GM15510 (cell line): ENCODE measurements at regions not wholly inside any gene's neighbourhood (a gene's known extent, or its start where the extent isn't known, plus 50 kb on each side); places are given as distances from the start of the nearest gene placed in this dataset.

Source experiments
- POLR2A ChIP-seq: IDR thresholded peaks from 3 replicates; pipeline ENCODE4 v1.6.1; 2011; ENCODE audit warnings: borderline replicate concordance; ENCODE audit not compliant: insufficient read length; ENCODE audit errors: extremely low read depth

DNA sequence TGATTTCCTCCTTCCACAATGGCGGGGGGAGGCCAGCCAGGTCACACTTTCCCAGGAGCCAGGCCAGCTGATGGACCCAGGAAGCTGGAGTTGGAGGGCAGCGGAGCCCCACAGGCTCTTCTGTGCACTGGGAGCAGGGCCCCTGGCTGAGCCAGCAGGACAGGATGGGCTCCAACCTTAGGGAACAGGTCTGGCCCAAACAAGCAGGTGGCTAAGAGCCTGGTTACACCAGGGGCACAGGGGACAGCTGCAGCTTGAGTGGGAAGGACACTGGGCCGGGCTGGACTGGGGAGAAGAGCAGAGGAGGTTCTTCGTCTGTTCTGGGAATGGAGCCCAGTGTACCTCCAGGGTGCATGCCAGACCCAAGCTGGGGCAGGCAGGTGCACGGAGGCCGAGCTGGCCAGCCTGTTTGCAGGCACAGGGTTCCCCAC, 102.3 kb downstream of the DLL1 start:
- TF ChIP-seq POLR2A: no peak

DNA sequence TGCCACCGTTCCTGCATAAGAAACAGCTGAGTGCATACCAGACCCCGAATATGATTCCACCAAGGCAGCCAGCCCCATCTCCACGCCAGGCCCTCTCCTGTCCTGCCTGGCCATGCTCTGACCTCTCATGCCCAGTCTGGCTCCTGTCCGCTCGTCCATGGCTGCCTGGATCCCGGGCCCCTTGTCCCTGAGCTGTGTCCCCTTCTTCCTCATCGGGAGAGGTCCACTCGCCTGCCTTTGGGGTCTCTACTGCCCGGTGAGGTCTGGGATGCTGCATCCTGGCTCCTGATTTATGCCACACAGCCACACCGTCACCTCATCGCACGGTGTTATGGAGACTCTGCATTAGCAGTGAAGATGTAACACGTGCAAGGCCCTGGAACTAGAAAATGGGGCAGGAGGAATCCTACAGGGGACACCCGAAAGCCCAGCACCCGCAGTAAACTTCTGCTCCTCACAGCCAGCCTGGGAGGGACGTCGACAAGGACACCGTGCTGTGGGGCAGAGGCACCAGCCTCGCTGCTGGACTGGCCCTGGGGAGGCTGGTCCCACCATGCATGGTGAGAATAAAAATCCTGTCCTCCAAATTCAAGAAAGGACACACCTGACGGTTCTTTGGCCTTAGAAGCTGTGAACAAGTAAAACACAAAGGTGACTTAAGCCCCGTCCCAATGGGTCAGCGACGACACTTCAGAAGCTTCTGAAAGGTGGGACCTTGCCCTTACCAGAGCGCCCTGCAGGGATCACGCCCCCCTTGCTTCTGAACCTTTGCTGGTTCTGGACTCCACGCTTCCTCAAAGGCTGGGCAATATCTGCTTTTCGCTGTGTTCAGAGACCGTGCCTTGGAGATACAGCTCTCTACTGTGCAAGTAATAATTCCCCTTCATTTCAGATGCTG, 103.0 kb downstream of the DLL1 start:
- no peak for TF ChIP-seq POLR2A

DNA sequence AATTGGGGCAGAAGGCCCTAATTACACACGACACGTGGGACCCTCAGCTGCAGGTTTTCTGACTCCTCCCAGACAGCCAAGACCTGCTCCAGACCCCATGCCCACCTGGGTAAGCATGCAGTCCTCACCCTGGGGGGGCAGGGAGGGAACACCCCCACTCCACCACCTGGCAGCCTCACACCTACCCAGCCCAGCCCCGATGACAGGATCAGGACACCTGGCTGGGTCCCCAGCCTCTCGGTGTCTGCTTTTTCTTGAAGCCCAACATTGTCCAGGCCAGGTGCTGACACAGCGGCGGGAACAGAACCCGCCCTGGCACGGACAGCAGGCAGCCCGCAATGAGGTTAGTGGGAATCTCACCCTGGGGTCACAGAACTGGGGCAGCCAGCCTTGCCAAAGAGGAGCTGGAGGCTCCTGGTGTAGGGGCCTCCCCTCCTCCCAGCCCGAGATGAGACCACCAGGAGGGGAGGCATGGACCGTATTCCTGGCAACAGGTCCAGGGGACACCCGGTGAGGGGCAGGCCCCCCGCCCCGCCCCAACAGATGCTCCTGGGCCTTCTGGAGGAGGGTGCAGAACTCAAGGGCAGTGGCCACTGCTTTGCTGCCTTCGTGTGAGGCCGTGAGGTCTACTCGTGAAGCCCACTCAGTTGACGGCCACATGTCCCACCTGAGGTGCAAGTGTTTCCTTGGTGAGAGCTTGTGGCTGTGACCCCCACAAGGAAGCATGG, 103.8 kb downstream of the DLL1 start:
- no peak for TF ChIP-seq POLR2A

DNA sequence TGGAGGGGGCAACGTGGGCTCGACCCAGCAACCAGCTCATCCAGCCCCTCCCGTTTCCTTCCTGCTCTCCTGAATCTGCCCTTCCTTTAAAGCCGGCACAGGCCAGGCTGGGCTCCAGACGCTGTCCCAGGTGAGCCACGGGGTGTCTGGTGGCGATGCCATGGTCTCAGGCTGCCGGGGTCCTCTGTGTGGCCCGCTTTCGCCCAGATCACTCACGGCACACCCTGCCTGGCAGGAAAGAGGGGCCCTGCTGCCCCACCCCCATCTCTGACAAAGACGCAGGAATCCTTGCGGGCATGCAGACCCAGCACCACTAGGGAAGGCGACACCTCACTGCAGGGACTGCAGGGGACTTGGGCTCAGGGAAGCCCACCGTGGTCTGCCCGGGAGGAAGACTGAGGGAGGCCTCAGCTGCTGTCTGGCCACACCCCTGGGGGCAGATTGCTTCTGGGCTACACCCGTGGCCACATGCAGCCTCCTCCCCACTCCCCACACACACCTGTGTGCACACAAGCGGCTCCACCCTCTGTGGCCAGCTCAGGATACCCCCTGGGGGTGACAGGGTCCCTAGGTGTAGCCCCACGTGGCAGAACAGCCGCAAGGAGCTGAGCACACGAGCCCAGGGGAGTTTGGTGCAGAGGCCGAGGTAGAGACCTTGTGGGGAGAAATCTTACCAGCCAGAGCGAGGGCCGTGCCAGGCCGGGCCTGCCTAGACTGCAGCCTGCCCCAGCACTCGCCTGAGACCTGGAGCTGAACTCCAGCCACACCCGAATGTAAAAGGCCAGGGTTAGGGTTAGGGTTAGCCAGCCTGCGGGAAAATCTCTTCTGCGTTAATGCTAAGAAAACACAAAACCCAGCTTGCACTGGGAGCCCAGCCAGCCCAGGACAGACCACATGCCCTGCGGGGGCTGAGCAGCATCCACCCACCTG, 104.6 kb downstream of the DLL1 start:
- TF ChIP-seq POLR2A: no peak

DNA sequence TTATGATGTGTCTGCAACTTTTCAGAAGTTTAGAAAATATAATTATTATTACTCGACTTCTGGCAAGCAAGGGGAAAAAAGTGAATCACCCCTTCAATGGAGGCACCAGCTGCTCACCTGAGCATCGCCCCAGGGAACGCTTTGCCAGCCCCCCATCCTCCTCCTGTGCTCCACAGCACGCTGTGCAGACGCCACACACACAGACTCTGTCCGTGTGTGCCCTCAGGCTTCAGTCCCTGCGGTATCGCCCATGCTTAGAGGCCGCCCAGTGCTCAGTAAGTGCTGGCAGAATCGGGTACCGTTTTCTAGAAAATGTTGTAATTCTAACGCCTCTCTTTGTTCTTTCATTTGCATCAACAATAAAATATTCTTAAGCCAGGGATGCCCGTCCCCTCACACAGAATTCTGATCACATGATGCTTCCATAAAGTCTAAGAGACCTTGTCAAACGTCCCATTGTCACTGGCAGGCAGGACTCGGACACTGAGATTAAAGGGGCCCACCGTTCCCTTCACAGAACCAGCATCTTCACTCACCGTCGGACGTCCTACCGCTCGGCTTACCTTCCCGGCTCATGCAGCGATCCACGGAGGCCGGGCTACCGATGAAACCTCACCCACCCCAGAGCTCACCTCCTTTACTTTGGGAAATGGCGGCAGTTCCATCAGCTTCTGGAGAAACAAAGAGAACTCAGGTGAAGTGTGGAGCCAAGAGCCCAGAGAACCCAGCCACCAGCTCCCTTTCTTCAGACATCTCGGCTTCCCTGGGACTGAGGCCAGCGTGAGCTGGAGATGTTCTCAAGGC, 105.5 kb downstream of the DLL1 start:
- TF ChIP-seq POLR2A: no peak

DNA sequence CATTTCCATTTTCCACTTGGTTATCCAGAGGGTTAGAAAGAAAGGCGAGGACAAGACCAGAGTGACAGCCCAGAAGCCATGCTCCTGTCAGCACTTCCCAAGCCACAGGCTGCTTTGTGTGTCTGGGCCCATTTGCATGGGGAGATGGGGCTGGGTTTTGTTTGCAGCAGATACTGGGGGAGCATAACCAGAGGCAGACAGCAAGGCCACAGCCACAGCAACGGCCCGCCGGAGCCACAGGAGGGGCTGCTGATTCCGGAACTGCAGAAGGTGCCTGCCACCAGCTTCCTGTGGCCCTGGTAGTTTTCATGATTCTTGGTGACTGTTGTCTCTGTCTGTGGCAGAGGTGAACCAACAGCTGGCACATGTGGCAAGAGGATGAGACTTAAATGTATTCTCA, 106.6 kb downstream of the DLL1 start:
- no peak for TF ChIP-seq POLR2A

DNA sequence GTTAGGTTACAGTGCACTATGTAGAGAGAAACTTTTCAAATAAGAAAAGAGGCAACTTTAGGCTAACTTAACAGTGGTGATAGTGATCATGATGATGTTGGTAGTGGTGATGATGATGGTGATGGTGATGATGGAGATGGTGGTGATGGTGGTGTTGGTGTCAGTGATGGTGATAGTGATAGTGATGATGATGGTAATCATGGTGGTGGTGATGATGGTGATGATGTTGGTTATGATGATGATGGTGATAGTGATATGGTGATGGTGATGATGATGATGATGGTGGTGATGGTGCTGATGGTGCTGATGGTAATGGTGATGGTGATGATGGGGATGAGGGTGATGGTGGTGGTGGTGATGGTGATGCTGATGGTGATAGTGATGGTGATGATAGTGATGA, 107.4 kb downstream of the DLL1 start:
- TF ChIP-seq POLR2A: no peak

DNA sequence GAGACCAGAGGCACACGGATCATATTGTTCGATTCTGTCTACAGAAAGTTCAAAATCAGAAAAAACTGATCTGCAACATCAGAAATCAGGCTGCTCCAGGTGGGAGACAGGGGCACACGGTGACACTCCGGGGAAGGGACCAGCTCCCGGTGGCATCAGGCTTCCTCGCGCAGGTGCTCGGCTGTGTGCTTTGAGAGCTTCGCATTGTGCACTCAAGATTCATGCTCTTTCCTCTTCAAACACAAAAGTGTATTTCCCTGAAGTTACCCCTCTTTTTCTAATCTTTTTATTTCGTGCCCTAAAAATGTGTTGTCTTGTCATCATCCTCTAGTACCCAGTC, 108.1 kb downstream of the DLL1 start:
- no peak for TF ChIP-seq POLR2A

DNA sequence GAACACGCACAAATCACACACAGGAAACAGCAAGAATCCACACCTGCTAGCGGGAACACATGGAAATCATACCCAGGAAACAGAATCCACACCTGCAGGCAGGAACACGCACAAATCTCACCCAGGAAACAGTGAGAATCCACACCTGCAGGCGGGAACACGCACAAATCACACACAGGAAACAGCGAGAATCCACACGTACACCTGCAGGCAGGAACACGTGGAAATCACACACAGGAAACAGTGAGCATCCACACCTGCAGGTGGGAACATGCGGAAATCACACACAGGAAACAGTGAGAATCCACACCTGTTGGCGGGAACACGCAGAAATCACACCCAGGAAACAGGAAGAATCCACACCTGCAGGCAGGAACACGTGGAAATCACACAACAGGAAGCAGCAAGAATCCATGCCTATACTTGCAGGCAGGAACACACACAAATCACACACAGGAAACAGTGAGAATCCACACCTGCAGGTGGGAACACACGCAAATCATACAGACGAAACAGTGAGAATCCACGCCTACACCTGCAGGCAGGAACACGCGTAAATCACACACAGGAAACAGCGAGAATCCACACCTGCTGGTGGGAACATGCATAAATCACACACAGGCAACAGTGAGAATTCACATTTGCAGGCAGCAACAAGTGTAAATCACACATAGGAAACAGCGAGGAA, 108.6 kb downstream of the DLL1 start:
- no peak for TF ChIP-seq POLR2A

DNA sequence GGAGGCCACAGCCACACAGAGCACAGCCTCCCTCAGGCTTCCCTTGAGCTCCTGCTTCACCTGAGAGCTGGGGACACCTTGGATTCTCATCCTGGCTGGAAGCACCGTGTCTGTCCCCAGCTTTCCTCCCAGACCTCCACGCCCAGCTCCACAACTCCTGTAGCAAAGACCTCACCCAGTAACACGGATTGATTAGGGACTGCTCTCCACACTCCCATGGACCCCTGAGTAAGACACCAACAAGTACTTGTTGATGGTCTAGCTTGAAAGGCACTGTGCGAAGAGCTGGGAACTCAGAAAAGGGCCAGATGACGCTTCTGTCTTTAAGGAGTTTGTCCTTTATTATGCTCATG, 109.6 kb downstream of the DLL1 start:
- no peak for TF ChIP-seq POLR2A

DNA sequence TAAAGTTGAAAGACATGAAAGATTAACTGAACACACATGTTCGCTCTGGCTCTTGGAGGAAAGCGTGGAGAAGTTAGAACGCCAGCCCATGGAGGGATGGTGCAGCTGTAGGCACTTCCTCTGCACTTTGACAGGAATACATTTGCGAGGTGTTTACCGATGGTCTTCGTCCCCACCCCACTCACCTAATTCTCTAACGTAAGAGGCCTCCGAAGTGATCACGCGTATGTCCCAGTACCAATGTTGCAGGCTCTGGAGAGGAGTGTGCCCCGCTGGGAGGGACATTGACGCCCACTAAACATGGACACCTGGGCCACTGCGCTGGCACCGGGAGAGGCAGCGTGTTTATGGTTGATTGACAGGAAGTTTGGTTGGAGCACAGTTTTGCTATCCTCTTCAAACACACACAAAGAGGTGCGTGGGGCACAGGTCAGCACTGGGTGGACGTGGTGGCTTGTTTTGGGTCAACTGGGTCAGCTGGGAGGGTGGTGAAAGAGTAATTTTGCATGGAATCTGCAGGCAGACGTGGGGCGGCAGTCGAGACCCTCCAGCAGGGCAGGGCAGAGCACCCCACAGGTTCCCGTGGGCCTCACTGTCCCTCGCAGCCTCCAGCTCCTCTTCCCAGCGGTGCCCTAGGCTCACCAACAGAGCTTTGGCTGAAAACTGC, 110.1 kb downstream of the DLL1 start:
- no peak for TF ChIP-seq POLR2A

DNA sequence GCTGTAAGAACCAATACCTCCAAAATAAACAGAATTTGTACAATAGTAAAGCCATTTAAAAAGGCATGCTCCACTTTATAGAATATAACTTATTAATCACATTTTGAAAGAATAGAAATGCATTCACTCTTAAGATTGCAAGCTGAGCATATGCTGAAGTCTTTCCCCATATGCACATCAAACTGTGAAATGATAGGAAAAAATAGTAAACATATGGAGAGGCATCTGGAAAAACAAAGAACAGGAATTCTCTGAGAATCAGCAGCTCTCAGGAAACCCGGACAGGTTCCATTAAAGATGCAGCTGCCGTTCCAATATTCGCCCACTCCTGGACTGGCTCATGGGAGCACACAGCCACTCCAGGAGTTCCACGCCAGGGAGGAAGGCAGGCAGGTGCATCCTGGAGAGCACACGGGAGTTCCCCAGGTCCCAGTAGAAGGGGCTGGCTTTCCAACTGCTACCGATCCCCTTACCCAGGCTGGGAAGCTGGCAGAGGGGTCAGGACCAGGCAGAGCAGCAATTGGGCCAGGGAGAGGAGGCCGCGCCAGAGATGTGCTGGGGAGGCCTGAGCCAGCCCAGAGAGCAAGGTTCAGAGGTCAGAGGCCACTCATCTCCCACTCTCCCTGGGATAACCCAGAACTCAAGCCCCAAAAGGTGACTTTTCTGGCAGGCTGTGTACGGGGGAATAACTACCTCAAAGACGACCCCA, 111.1 kb downstream of the DLL1 start:
- no peak for TF ChIP-seq POLR2A

DNA sequence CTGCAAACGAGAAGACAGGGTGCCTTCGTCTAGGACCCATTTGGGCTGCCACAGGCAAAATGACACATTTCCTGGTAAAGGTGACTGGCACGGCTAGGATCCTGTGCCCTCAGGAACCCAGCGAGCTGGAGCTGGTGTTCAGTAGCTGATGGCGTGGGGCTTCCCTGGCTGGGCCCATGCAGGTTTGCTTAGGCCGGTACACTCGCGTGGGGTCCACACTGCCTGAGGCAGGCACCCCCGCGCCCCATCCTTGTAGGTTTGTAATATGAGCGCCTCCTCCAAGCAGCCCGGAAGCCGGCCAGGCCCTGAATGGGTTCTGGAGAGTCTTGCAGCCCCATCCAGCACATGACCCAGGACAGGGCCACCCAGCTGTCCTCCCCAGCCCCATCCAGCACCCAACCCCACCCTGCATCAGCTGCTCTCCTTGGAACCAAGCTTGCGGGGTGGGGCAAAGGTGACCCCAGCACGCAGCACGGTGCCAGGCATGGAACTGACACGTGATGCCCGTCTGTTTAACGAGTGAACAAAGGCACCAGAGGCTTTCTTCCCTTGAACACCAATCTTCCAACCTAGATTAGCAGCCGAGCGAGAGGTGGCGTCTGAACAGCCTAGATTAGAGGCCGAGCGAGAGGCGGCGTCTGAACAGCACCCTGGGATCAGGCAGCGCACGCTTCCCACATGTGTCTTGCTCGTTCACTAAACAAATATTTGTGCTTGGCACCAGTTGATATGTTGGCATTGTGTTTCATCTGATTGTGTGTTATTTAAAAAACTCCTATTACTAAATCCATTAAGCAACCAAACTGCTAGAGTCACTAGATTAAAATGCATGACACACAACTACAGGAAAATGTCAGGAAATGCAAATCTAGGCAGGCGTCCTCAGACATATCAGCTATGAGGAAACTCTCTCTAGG, 112.1 kb downstream of the DLL1 start:
- no peak for TF ChIP-seq POLR2A
